ENCODE measurements at regions not wholly inside any gene's neighbourhood (a gene's known extent, or its start where the extent isn't known, plus 50 kb on each side); places are given as distances from the start of the nearest gene placed in this dataset.

DNA sequence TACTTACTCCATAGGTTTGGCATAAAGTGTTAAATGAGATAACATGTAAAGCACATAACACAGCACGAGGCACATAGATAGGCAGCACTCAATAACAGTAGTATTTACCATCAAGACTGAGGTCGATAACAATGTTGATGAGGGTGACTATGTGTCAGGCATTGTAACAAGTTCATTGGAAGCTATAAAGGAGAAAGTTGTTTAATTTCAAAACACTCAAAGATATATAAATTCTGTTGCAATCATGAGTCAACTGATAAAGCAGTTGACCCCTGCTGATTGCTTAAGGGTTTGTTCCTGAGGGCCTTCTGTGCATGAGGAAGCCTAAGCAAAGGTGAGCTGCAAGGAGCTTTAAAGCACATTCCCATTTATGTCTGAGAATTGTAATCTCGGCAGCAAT, 760.5 kb downstream of the SATB2 start:
- TF ChIP-seq EZH2phosphoT487 (IDR thresholded peaks at IDR 0.05; ENCODE audit: insufficient read depth, low read depth) (no peak), EZH2 (IDR thresholded peaks at IDR 0.05; ENCODE audit: insufficient read depth, poor library complexity, severe bottlenecking) (no peak)
